ENCODE measurements at regions not wholly inside any gene's neighbourhood (a gene's known extent, or its start where the extent isn't known, plus 50 kb on each side); places are given as distances from the start of the nearest gene placed in this dataset.

DNA sequence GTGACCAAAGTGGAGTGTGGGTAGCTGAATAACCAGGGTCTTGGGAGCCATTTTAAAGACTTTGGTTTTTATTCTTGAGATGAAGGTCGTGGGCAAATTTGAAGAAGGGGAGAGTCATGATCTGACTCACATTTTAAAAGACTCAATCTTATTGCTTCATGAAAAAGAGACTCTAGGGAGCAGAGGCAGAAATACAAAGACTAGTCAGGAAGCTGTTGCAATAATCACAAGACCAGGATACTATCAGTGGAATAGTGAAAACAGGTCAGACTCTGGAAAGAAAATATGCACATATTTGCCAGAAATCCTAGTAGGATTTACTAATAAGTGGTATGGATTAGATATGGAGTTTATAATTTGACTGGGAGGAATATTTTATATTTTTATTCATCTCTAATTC, 448.4 kb downstream of the RAPGEF2 start:
- TF ChIP-seq, protein P1, sequence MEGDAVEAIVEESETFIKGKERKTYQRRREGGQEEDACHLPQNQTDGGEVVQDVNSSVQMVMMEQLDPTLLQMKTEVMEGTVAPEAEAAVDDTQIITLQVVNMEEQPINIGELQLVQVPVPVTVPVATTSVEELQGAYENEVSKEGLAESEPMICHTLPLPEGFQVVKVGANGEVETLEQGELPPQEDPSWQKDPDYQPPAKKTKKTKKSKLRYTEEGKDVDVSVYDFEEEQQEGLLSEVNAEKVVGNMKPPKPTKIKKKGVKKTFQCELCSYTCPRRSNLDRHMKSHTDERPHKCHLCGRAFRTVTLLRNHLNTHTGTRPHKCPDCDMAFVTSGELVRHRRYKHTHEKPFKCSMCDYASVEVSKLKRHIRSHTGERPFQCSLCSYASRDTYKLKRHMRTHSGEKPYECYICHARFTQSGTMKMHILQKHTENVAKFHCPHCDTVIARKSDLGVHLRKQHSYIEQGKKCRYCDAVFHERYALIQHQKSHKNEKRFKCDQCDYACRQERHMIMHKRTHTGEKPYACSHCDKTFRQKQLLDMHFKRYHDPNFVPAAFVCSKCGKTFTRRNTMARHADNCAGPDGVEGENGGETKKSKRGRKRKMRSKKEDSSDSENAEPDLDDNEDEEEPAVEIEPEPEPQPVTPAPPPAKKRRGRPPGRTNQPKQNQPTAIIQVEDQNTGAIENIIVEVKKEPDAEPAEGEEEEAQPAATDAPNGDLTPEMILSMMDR (IDR thresholded peaks at IDR 0.05) = no peak
- no peak for TF ChIP-seq POLR2AphosphoS5 (IDR thresholded peaks at IDR 0.05)

Measured in esophagus muscularis mucosa (tissue), 3 donors.